MM.1S (cell line): ENCODE measurements at regions not wholly inside any gene's neighbourhood (a gene's known extent, or its start where the extent isn't known, plus 50 kb on each side); places are given as distances from the start of the nearest gene placed in this dataset.

ENCODE experiments used
- DNase-seq: peaks from one replicate; pipeline ENCODE4 v3.0.0-alpha.2; 2015
- H2AFZ ChIP-seq: fragments of 300-600 bp; sonication (generic); 2 replicates; pipeline ENCODE4 v1.6.0; 2016; ENCODE audit warnings: antibody characterized with exemption, low read length
- H3F3A ChIP-seq: fragments of 300-600 bp; sonication (generic); 2 replicates; pipeline ENCODE4 v1.6.1; 2016; ENCODE audit warnings: mild to moderate bottlenecking, antibody characterized with exemption, low read length, moderate library complexity, mixed read lengths; ENCODE audit not compliant: insufficient read depth
- H3K27ac ChIP-seq: fragments of 300-600 bp; sonication (generic); 2 replicates; pipeline ENCODE4 v1.5.1; 2016; ENCODE audit warnings: mild to moderate bottlenecking, low read length
- H3K27me3 ChIP-seq: fragments of 300-600 bp; sonication (generic); replicated peaks from 2 replicates; pipeline ENCODE4 v1.6.0; 2016; ENCODE audit warnings: low read length; ENCODE audit not compliant: insufficient read depth
- H3K36me3 ChIP-seq: fragments of 300-600 bp; sonication (generic); replicated peaks from 2 replicates; pipeline ENCODE4 v1.6.1; 2016; ENCODE audit warnings: mild to moderate bottlenecking, low read length, mixed read lengths; ENCODE audit not compliant: insufficient read depth
- H3K4me1 ChIP-seq: fragments of 300-600 bp; sonication (generic); 2 replicates; pipeline ENCODE4 v1.6.1; 2016; ENCODE audit warnings: low read length, mixed read lengths
- H3K4me2 ChIP-seq: fragments of 300-600 bp; sonication (generic); 2 replicates; pipeline ENCODE4 v1.6.0; 2016; ENCODE audit warnings: low read depth, low read length
- H3K4me3 ChIP-seq: fragments of 300-600 bp; sonication (generic); 2 replicates; pipeline ENCODE4 v1.5.1; 2016; ENCODE audit warnings: low read length, mixed read lengths
- H3K79me2 ChIP-seq: fragments of 300-600 bp; sonication (generic); 2 replicates; pipeline ENCODE4 v1.6.1; 2016; ENCODE audit warnings: mixed run types, low read length, mixed read lengths
- H3K9ac ChIP-seq: fragments of 300-600 bp; sonication (generic); 2 replicates; pipeline ENCODE4 v1.6.1; 2016; ENCODE audit warnings: low read length, mixed read lengths
- H3K9me2 ChIP-seq: fragments of 300-600 bp; sonication (generic); replicated peaks from 2 replicates; pipeline ENCODE4 v1.6.1; 2016; ENCODE audit warnings: mild to moderate bottlenecking, low read length, mixed read lengths; ENCODE audit not compliant: insufficient read depth
- H3K9me3 ChIP-seq: fragments of 300-600 bp; sonication (generic); replicated peaks from 2 replicates; pipeline ENCODE4 v1.6.1; 2016; ENCODE audit warnings: mild to moderate bottlenecking, low read length, mixed read lengths; ENCODE audit not compliant: insufficient read depth
- H4K20me1 ChIP-seq: fragments of 300-600 bp; sonication (generic); 2 replicates; pipeline ENCODE4 v1.6.1; 2016; ENCODE audit warnings: mild to moderate bottlenecking, low read length, moderate library complexity, mixed read lengths; ENCODE audit not compliant: insufficient read depth
- CTCF ChIP-seq: fragments of 300-600 bp; sonication (generic); IDR thresholded peaks from 2 replicates; pipeline ENCODE4 v1.5.1; 2016; ENCODE audit warnings: antibody characterized with exemption, low read length, mixed read lengths
- EZH2 ChIP-seq: fragments of 300-600 bp; sonication (generic); optimal IDR thresholded peaks from 2 replicates; pipeline ENCODE3; 2017; ENCODE audit warnings: low read depth, mild to moderate bottlenecking, antibody characterized with exemption, low read length, mixed read lengths
- EZH2phosphoT487 ChIP-seq: fragments of 300-600 bp; sonication (generic); IDR thresholded peaks from 2 replicates; pipeline ENCODE4 v1.6.1; 2018; ENCODE audit warnings: antibody characterized with exemption, low read length

- Histone ChIP-seq H3K9me3 (no peaks in the 10 kb centered on the region), H3K4me3 (no peak overlapping the region), H4K20me1 (no peaks in the 10 kb centered on the region), H3F3A (no peaks in the 10 kb centered on the region), H3K27ac (no peak overlapping the region), H3K36me3 (no peaks in the 10 kb centered on the region), H3K79me2 (no peaks in the 10 kb centered on the region), H3K9ac (no peak overlapping the region), H3K4me2 (no peak overlapping the region), H3K27me3 (no peaks in the 10 kb centered on the region), H3K4me1 (no peaks in the 10 kb centered on the region), H2AFZ (no peak overlapping the region), H3K9me2 (no peaks in the 10 kb centered on the region)
- TF ChIP-seq EZH2phosphoT487 = no peak
- no peak for TF ChIP-seq CTCF
- no peak for TF ChIP-seq EZH2
- no peak for DNase-seq
These were observed 557.4 kb upstream of the ADARB2 start for GRCh38 chr10:2294739-2295138.

- Histone ChIP-seq H3K79me2 (no peaks in the 10 kb centered on the region), H3K4me1 (no peaks in the 10 kb centered on the region), H3F3A (no peaks in the 10 kb centered on the region), H2AFZ (no peak overlapping the region), H3K9ac (no peak overlapping the region), H3K4me3 (no peak overlapping the region), H3K9me2 (no peaks in the 10 kb centered on the region), H3K9me3 (no peaks in the 10 kb centered on the region), H3K4me2 (no peak overlapping the region), H4K20me1 (no peaks in the 10 kb centered on the region), H3K27ac (no peak overlapping the region), H3K27me3 (no peaks in the 10 kb centered on the region), H3K36me3 (no peaks in the 10 kb centered on the region)
- DNase-seq = no peak
- no peak for TF ChIP-seq CTCF
- no peak for TF ChIP-seq EZH2
- TF ChIP-seq EZH2phosphoT487 = no peak
These were observed 546.7 kb upstream of the ADARB2 start for GRCh38 chr10:2284071-2284470.

- Histone ChIP-seq H3K9ac (no peak overlapping the region), H3K4me1 (no peaks in the 10 kb centered on the region), H4K20me1 (no peaks in the 10 kb centered on the region), H3K27me3 (no peaks in the 10 kb centered on the region), H2AFZ (no peak overlapping the region), H3K4me3 (no peak overlapping the region), H3K9me2 (no peaks in the 10 kb centered on the region), H3F3A (no peaks in the 10 kb centered on the region), H3K9me3 (no peaks in the 10 kb centered on the region), H3K27ac (no peak overlapping the region), H3K36me3 (no peaks in the 10 kb centered on the region), H3K79me2 (no peaks in the 10 kb centered on the region), H3K4me2 (no peak overlapping the region)
- no peak for DNase-seq
- TF ChIP-seq EZH2 (no peak), EZH2phosphoT487 (no peak), CTCF (no peak)
These were observed 544.9 kb upstream of the ADARB2 start for GRCh38 chr10:2282202-2282601.
